ENCODE measurements at regions not wholly inside any gene's neighbourhood (a gene's known extent, or its start where the extent isn't known, plus 50 kb on each side); places are given as distances from the start of the nearest gene placed in this dataset.

GRCh38 chr10:3469639-3470020, 297.0 kb upstream of the PITRM1 start:
- intact Hi-C loops (cut with micrococcal nuclease) = loop anchor here (10.0 kb wide), 1 partner anchor 285 kb away; no protein-coding TSS in a partner anchor

GRCh38 chr10:3468919-3469638, 296.5 kb upstream of the PITRM1 start:
- intact Hi-C loops (cut with micrococcal nuclease) = loop anchor here (10.0 kb wide), 1 partner anchor 286 kb away; no protein-coding TSS in a partner anchor

GRCh38 chr10:3467052-3467951, 294.7 kb upstream of the PITRM1 start:
- intact Hi-C loops (cut with micrococcal nuclease) = loop anchor here (10.0 kb wide), 1 partner anchor 287 kb away; no protein-coding TSS in a partner anchor

- intact Hi-C loops (cut with micrococcal nuclease) = loop anchor here (10.0 kb wide), 1 partner anchor 289 kb away; no protein-coding TSS in a partner anchor
Observed at GRCh38 chr10:3465406-3465891, 292.9 kb upstream of the PITRM1 start.

- intact Hi-C loops (cut with micrococcal nuclease) = loop anchor here (10.0 kb wide), 1 partner anchor 290 kb away; no protein-coding TSS in a partner anchor
Observed at GRCh38 chr10:3464760-3465405, 292.3 kb upstream of the PITRM1 start.

GRCh38 chr10:3460420-3461128, 288.0 kb upstream of the PITRM1 start:
- intact Hi-C loops (cut with micrococcal nuclease) = loop anchor here (10.0 kb wide), 1 partner anchor 294 kb away; no protein-coding TSS in a partner anchor

- intact Hi-C loops (cut with micrococcal nuclease) = no loop called here
Observed at GRCh38 chr10:3455385-3456334, 283.1 kb upstream of the PITRM1 start.

- intact Hi-C loops (cut with micrococcal nuclease) = no loop called here
Observed at GRCh38 chr10:3452683-3453361, 280.2 kb upstream of the PITRM1 start.

- intact Hi-C loops (cut with micrococcal nuclease) = no loop called here
Observed at GRCh38 chr10:3452173-3452626, 279.6 kb upstream of the PITRM1 start.

GRCh38 chr10:3451516-3452172, 279.1 kb upstream of the PITRM1 start:
- intact Hi-C loops (cut with micrococcal nuclease) = no loop called here

GRCh38 chr10:3446221-3446620, 273.6 kb upstream of the PITRM1 start:
- intact Hi-C loops (cut with micrococcal nuclease) = no loop called here

GRCh38 chr10:3445648-3446047, 273.1 kb upstream of the PITRM1 start:
- intact Hi-C loops (cut with micrococcal nuclease) = no loop called here

GRCh38 chr10:3442451-3442990, 269.9 kb upstream of the PITRM1 start:
- intact Hi-C loops (cut with micrococcal nuclease) = no loop called here

GRCh38 chr10:3439183-3439582, 266.6 kb upstream of the PITRM1 start:
- intact Hi-C loops (cut with micrococcal nuclease) = no loop called here

GRCh38 chr10:3438606-3439005, 266.0 kb upstream of the PITRM1 start:
- intact Hi-C loops (cut with micrococcal nuclease) = no loop called here

GRCh38 chr10:3435671-3436070, 263.1 kb upstream of the PITRM1 start:
- intact Hi-C loops (cut with micrococcal nuclease) = no loop called here

- intact Hi-C loops (cut with micrococcal nuclease) = no loop called here
Observed at GRCh38 chr10:3433988-3434387, 261.4 kb upstream of the PITRM1 start.

GRCh38 chr10:3433131-3433530, 260.5 kb upstream of the PITRM1 start:
- intact Hi-C loops (cut with micrococcal nuclease) = no loop called here

Data from T-helper 2 cell treated with Interferon-gamma antibody and Interleukin-4, amounts not matched to agents 100 ng/mL and 5 ng/mL, for 36 hours (primary cell).